ENCODE measurements at regions not wholly inside any gene's neighbourhood (a gene's known extent, or its start where the extent isn't known, plus 50 kb on each side); places are given as distances from the start of the nearest gene placed in this dataset.

- no peaks in the 10 kb centered on the region for H3K9me3 ChIP-seq
- intact Hi-C loops (cut with DNase I; ENCODE audit: low total_unique reads): no loop called here
- H3K27ac ChIP-seq: no peak overlapping the region
- no peak for DNase-seq
- H3K4me1 ChIP-seq: no peaks in the 10 kb centered on the region
- no peaks in the 10 kb centered on the region for H3K27me3 ChIP-seq
- H3K36me3 ChIP-seq: no peaks in the 10 kb centered on the region
- no peak overlapping the region for H3K4me3 ChIP-seq
- TF ChIP-seq CTCF (IDR thresholded peaks at IDR 0.05): no peak
Measured at GRCh38 chr5:2014058-2014610, 131.4 kb upstream of the IRX4 start.

GRCh38 chr5:2013301-2014057 lies 130.8 kb upstream of the IRX4 start:
- H3K36me3 ChIP-seq: no peaks in the 10 kb centered on the region
- no peak overlapping the region for H3K27ac ChIP-seq
- DNase-seq: no peak
- no peak for TF ChIP-seq CTCF (IDR thresholded peaks at IDR 0.05)
- peaks cover 0 to 4% of the 10 kb centered on the region in 2 donors for H3K27me3 ChIP-seq
- no peak overlapping the region for H3K4me3 ChIP-seq
- peaks cover 0 to 2% (median 0%) of the 10 kb centered on the region in 4 donors for H3K4me1 ChIP-seq
- H3K9me3 ChIP-seq: no peaks in the 10 kb centered on the region
- intact Hi-C loops (cut with DNase I; ENCODE audit: low total_unique reads): no loop called here

GRCh38 chr5:2012885-2013284 lies 130.2 kb upstream of the IRX4 start:
- no peak for TF ChIP-seq CTCF (IDR thresholded peaks at IDR 0.05)
- intact Hi-C loops (cut with DNase I; ENCODE audit: low total_unique reads): no loop called here
- DNase-seq: no peak
- no peak overlapping the region for H3K4me3 ChIP-seq
- peaks cover 0 to 4% of the 10 kb centered on the region in 2 donors for H3K27me3 ChIP-seq
- no peak overlapping the region for H3K27ac ChIP-seq
- peaks cover 0 to 7% (median 0%) of the 10 kb centered on the region in 4 donors for H3K4me1 ChIP-seq
- no peaks in the 10 kb centered on the region for H3K36me3 ChIP-seq
- H3K9me3 ChIP-seq: no peaks in the 10 kb centered on the region

DNA sequence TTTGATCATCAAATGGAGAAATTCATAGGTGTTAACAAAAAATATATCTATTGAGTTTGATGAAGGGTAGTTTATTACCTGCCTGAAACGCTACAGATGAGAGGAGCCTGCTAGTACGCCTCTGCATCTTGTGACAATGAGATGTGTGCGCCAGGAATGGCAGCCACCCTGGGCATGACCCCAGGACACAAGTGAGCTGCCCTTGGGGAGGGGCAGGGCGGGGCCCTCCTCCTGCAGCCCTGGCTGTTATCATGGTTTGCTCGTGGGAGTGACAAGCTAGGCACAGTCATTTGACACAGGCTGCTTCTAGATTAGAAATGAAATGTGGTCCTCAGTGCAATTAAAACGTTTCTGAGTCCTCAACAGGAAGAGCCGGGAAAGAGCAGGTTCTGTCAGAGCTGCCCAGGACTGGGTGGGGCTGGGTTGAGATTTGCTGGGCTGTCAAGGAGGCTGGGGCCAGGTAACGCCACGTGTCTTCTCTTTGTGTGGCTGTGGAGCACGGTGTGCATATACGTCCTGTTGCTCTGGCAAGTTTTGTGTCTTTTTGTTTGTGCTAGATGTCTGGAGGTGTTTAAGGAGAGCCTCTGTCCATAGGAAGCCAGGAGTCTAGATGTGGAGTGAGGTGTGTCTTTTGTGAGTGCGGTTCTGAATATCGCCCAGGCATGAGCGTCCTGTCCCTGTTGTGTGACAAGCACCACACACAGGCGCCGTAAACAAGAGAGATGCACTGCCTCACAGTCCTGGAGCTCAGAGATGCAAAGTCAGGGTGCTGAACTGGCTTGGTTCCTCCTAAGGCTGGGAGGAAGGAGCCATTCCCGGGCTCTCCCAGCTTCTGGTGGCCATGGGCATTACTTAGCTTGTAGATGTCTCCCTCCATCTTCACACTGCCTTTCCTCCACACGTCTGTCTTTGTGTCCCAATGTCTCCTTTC lies 129.0 kb upstream of the IRX4 start:
- Histone ChIP-seq H3K36me3 (no peaks in the 10 kb centered on the region), H3K4me1 (peaks cover 0 to 9% (median 0%) of the 10 kb centered on the region in 4 donors), H3K27ac (no peak overlapping the region), H3K4me3 (no peak overlapping the region), H3K9me3 (no peaks in the 10 kb centered on the region), H3K27me3 (peaks cover 0 to 4% of the 10 kb centered on the region in 2 donors)
- TF ChIP-seq CTCF (IDR thresholded peaks at IDR 0.05): no peak
- intact Hi-C loops (cut with DNase I; ENCODE audit: low total_unique reads): no loop called here
- DNase-seq: no peak

DNA sequence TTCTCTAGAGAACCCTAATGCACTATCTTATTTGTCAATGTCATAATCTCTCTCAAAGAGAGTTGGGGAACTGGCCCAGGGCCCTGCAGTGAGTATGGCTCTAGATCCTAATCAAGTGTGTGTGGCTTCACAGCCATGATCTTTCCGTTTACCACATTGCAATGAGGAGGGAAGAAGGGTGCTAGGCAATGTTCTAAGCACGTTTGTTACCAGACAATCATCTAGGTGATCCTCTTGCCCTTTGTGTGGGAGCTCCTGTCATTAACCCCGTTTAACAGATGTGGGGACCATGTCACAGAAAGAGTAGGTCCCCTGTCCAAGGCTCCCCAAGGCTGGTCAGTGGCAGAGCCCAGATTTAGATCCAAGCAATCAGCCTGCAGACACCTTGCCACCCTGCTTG lies 128.2 kb upstream of the IRX4 start:
- no peak for TF ChIP-seq CTCF (IDR thresholded peaks at IDR 0.05)
- intact Hi-C loops (cut with DNase I; ENCODE audit: low total_unique reads): no loop called here
- Histone ChIP-seq H3K27ac (no peak overlapping the region), H3K4me1 (peaks cover 0 to 9% (median 0%) of the 10 kb centered on the region in 4 donors), H3K4me3 (no peak overlapping the region), H3K27me3 (peaks cover 0 to 4% of the 10 kb centered on the region in 2 donors), H3K36me3 (no peaks in the 10 kb centered on the region), H3K9me3 (no peaks in the 10 kb centered on the region)
- DNase-seq: no peak

Data from tibial artery (tissue), 4 donors.